ENCODE measurements at regions not wholly inside any gene's neighbourhood (a gene's known extent, or its start where the extent isn't known, plus 50 kb on each side); places are given as distances from the start of the nearest gene placed in this dataset.
"Not testable (repeated sequence)": the region's sequence is repeated elsewhere in the genome, so short reads cannot be mapped to it uniquely, and the experiment has no call there.

- FAIRE-seq (no peak), DNase-seq (ENCODE audit: low read depth) (no peak)
- TF ChIP-seq, protein P1, sequence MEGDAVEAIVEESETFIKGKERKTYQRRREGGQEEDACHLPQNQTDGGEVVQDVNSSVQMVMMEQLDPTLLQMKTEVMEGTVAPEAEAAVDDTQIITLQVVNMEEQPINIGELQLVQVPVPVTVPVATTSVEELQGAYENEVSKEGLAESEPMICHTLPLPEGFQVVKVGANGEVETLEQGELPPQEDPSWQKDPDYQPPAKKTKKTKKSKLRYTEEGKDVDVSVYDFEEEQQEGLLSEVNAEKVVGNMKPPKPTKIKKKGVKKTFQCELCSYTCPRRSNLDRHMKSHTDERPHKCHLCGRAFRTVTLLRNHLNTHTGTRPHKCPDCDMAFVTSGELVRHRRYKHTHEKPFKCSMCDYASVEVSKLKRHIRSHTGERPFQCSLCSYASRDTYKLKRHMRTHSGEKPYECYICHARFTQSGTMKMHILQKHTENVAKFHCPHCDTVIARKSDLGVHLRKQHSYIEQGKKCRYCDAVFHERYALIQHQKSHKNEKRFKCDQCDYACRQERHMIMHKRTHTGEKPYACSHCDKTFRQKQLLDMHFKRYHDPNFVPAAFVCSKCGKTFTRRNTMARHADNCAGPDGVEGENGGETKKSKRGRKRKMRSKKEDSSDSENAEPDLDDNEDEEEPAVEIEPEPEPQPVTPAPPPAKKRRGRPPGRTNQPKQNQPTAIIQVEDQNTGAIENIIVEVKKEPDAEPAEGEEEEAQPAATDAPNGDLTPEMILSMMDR (IDR thresholded peaks at IDR 0.05; ENCODE audit: insufficient read depth, low read length, severe bottlenecking), result no peak
- Histone ChIP-seq H3K27me3 (ENCODE audit: control insufficient read depth, insufficient read depth, low read length) (no peaks in the 10 kb centered on the region), H3K4me3 (ENCODE audit: low read depth, low read length) (no peak overlapping the region), H3K36me3 (ENCODE audit: control insufficient read depth, insufficient read depth, low read length) (peaks cover 10% of the 10 kb centered on the region)
Measured at GRCh38 chr7:67313213-67313612, 316.6 kb downstream of the TYW1 start.

DNA sequence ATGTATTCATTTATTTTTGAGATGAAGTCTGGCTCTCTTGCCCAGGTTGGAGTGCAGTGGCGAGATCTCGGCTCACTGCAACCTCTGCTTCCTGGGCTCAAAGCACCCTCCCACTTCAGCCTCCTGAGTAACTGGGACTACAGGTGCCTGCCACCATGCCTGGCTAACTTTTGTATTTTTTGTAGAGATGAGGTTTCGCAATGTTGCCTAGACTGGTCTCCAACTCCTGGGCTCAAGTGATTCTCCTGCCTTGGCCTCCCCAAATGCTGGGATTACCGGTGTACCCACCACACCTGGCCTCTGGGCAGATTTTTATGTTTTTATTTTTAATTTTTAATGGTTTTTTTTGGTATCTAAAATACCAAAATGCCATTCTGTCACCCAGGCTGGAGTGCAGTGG lies 320.3 kb downstream of the TYW1 start:
- H3K36me3 ChIP-seq (ENCODE audit: control insufficient read depth, insufficient read depth, low read length); FAIRE-seq; H3K4me3 ChIP-seq (ENCODE audit: low read depth, low read length); H3K27me3 ChIP-seq (ENCODE audit: control insufficient read depth, insufficient read depth, low read length); DNase-seq (ENCODE audit: low read depth): not testable (repeated sequence)

- DNase-seq (ENCODE audit: low read depth); H3K27me3 ChIP-seq (ENCODE audit: control insufficient read depth, insufficient read depth, low read length); FAIRE-seq; H3K36me3 ChIP-seq (ENCODE audit: control insufficient read depth, insufficient read depth, low read length); H3K4me3 ChIP-seq (ENCODE audit: low read depth, low read length): not testable (repeated sequence)
Measured at GRCh38 chr7:67328257-67328656, 331.6 kb downstream of the TYW1 start.

DNA sequence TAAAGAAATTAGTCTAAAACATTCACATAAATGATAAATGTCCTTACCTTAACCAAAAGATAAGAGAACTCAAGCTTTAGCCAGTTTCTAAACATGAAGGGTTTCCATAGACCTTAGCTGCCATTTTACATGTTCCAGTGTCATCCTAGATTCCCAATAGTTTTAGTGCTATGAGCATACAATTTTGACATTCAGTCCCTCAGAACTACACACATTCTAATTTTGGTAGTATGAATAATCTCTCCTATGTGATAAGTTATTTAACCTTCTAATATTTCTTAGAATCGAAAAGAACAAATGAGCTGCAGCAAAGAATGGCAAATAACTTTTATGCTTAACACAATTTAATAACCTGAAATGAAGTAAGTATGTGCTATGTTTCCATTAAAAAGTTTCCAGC lies 338.5 kb downstream of the TYW1 start:
- FAIRE-seq; H3K27me3 ChIP-seq (ENCODE audit: control insufficient read depth, insufficient read depth, low read length): not testable (repeated sequence)

DNA sequence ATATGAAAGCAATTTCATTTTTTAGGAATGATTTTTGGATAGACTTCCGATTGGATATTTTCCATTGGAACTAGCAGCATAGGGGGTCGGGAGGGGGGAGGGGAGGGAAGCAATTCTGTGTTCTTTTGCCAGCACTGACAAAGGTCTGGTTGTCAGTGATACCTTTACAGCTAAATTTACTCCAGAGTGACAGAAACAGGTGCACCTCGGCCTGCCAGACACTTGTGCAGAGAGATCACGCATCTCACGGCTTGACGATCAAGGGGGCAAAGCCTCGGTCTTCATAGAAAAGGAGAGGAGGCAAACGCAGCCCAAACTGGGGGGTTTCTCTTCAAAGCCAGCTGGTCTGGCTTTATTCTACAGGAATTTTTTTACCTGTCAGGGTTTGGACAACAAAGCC lies 339.0 kb downstream of the TYW1 start:
- DNase-seq (ENCODE audit: low read depth); H3K27me3 ChIP-seq (ENCODE audit: control insufficient read depth, insufficient read depth, low read length); H3K36me3 ChIP-seq (ENCODE audit: control insufficient read depth, insufficient read depth, low read length); H3K4me3 ChIP-seq (ENCODE audit: low read depth, low read length): not testable (repeated sequence)
- peak; percentile 28 for FAIRE-seq

More for the DNA sequence above, 338.5 kb downstream of the TYW1 start:
- not testable (repeated sequence) for DNase-seq (ENCODE audit: low read depth); H3K4me3 ChIP-seq (ENCODE audit: low read depth, low read length); H3K36me3 ChIP-seq (ENCODE audit: control insufficient read depth, insufficient read depth, low read length)

GRCh38 chr7:67338545-67338944 lies 341.9 kb downstream of the TYW1 start:
- H3K4me3 ChIP-seq (ENCODE audit: low read depth, low read length); H3K36me3 ChIP-seq (ENCODE audit: control insufficient read depth, insufficient read depth, low read length); DNase-seq (ENCODE audit: low read depth); H3K27me3 ChIP-seq (ENCODE audit: control insufficient read depth, insufficient read depth, low read length); FAIRE-seq: not testable (repeated sequence)

GRCh38 chr7:67341153-67341768 lies 344.6 kb downstream of the TYW1 start:
- no peak for FAIRE-seq
- no peak overlapping the region for H3K4me3 ChIP-seq (ENCODE audit: low read depth, low read length)
- TF ChIP-seq, protein P1 (IDR thresholded peaks at IDR 0.05; ENCODE audit: insufficient read depth, low read length, severe bottlenecking), result no peak
- H3K27me3 ChIP-seq (ENCODE audit: control insufficient read depth, insufficient read depth, low read length), result no peaks in the 10 kb centered on the region
- peaks cover 7% of the 10 kb centered on the region for H3K36me3 ChIP-seq (ENCODE audit: control insufficient read depth, insufficient read depth, low read length)
- no peak for DNase-seq (ENCODE audit: low read depth)

DNA sequence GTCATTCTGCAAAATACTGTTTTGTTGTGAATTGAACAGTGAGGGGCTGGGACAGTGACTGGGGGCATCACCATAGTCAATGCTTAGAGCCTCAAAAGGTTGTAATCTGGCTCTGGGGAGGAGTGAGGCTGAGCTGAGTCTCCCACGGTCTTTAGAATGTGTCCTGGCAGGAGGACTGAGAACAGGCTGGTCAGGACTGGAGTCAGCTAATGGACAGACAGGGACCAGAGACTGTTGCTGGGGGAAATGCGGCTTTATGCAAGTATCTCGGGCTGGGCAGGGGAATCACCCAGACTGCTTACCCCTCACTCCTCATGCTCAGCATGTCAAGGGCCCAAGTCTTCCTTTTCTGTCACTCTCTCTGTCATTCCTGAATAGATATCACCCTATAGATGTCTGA lies 346.5 kb downstream of the TYW1 start:
- H3K27me3 ChIP-seq (ENCODE audit: control insufficient read depth, insufficient read depth, low read length), result no peaks in the 10 kb centered on the region
- H3K4me3 ChIP-seq (ENCODE audit: low read depth, low read length), result no peak overlapping the region
- no peak for DNase-seq (ENCODE audit: low read depth)
- TF ChIP-seq, protein P1 (IDR thresholded peaks at IDR 0.05; ENCODE audit: insufficient read depth, low read length, severe bottlenecking), result no peak
- no peak for FAIRE-seq
- H3K36me3 ChIP-seq (ENCODE audit: control insufficient read depth, insufficient read depth, low read length), result peaks cover 7% of the 10 kb centered on the region
